Testis (tissue), 2 donors: ENCODE measurements at regions not wholly inside any gene's neighbourhood (a gene's known extent, or its start where the extent isn't known, plus 50 kb on each side); places are given as distances from the start of the nearest gene placed in this dataset.
A peak's percentile ranks its signal among the peaks of the same experiment; 100 is the strongest.

ENCODE experiments used
- DNase-seq: peaks from one replicate; pipeline ENCODE4 v3.0.0-alpha.2; 2019
- H3K27ac ChIP-seq, 2 donors: fragments of 200-600 bp; sonication (generic); one replicate each; pipeline ENCODE4 v1.5.1; 2019
- H3K27me3 ChIP-seq: fragments of 200-600 bp; sonication (generic); one replicate; pipeline ENCODE4 v1.5.1; 2019
- H3K36me3 ChIP-seq: fragments of 200-600 bp; sonication (generic); one replicate; pipeline ENCODE4 v1.5.1; 2017; ENCODE audit warnings: low read depth; ENCODE audit errors: missing control alignments
- H3K4me1 ChIP-seq: fragments of 200-600 bp; sonication (generic); one replicate; pipeline ENCODE4 v1.5.1; 2019
- H3K4me3 ChIP-seq, 2 donors: fragments of 200-600 bp; sonication (generic); one replicate each; pipeline ENCODE4 v1.5.1; 2017 to 2019
- H3K9me3 ChIP-seq: fragments of 200-600 bp; sonication (generic); one replicate; pipeline ENCODE4 v1.5.1; 2017
- POLR2A ChIP-seq: fragments of 450-650 bp; IDR thresholded peaks from one replicate; pipeline ENCODE4 v1.6.1; 2017; ENCODE audit warnings: antibody characterized with exemption, mild to moderate bottlenecking, moderate library complexity
- WGBS, 2 donors: methylation state at CpG; one replicate each; pipeline ENCODE4 v1.1.5; 2018; 5-methylcytosine and 5-hydroxymethylcytosine counted together
- intact Hi-C: fragments of 100-400 bp; cut with DNase I; formaldehyde crosslinking; loops from one replicate; pipeline ENCODE4 v1.15.1; 2023; ENCODE audit warnings: low total_unique reads
- TF ChIP-seq, protein P1 (sequence below), 3 experiments: fragments of 450-650 bp in 2 of 3; fragments of 200-600 bp in 1 of 3; sonication (generic) in 1 of 3; IDR thresholded peaks; one replicate each; pipeline ENCODE4 v1.5.1; 2016 to 2019; ENCODE audit warnings: antibody characterized with exemption in 3 of 3, mild to moderate bottlenecking in 2 of 3, moderate library complexity in 1 of 3

DNA sequence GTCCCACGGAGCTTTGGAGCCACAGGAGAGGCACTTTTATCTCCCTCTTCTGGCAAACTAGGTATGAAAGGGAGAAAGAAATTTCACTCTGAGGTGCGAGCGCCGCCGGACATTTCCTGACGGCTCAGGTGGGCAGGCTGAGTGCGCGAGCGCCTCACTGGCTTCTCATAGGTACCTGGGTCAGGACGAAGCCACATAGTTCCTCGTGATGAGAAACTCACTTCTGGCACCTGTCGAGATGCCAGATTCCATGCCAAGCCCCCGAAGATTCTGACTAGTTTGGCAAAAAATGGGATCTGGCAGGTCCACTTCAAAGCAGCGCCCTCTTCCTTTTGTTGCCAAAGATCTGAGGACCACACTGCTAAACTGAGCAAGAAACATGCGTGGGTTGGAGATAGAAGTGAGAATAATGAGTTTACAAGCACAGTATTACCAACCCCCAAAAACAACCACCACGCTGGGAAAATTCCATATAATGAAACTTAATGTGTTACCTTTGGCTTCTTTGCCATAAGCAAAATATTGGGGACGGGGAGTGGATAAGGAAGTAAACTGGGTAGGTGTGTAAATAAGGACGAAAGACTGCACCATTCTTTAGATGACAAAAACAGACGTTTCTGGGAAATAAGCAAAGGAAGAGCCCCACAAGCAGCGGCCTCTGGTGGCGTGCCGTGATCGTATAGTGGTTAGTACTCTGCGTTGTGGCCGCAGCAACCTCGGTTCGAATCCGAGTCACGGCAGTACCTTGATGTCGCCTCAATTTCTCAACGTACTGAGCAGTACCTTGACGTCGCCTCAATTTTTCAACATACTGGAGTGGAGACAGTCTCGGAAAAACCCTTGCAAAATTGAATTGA is 89.8 kb upstream of the PRSS16 start:
- H3K36me3 ChIP-seq = no peaks in the 10 kb centered on the region
- no peak for TF ChIP-seq POLR2A
- TF ChIP-seq, protein P1, sequence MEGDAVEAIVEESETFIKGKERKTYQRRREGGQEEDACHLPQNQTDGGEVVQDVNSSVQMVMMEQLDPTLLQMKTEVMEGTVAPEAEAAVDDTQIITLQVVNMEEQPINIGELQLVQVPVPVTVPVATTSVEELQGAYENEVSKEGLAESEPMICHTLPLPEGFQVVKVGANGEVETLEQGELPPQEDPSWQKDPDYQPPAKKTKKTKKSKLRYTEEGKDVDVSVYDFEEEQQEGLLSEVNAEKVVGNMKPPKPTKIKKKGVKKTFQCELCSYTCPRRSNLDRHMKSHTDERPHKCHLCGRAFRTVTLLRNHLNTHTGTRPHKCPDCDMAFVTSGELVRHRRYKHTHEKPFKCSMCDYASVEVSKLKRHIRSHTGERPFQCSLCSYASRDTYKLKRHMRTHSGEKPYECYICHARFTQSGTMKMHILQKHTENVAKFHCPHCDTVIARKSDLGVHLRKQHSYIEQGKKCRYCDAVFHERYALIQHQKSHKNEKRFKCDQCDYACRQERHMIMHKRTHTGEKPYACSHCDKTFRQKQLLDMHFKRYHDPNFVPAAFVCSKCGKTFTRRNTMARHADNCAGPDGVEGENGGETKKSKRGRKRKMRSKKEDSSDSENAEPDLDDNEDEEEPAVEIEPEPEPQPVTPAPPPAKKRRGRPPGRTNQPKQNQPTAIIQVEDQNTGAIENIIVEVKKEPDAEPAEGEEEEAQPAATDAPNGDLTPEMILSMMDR (IDR thresholded peaks at IDR 0.05) = peak in 2 of 3 experiments; percentile 13 to 15
- intact Hi-C loops = no loop called here
- H3K27me3 ChIP-seq = no peaks in the 10 kb centered on the region
- H3K27ac ChIP-seq = no peak overlapping the region
- DNase-seq = peak; percentile 84
- peak overlapping the region; percentile 27 to 50 for H3K4me3 ChIP-seq
- no peaks in the 10 kb centered on the region for H3K4me1 ChIP-seq
- WGBS, 2 donors = 1 to 2% methylated on average over 33 to 34 of the region's 34 CpGs
- H3K9me3 ChIP-seq = no peaks in the 10 kb centered on the region

DNA sequence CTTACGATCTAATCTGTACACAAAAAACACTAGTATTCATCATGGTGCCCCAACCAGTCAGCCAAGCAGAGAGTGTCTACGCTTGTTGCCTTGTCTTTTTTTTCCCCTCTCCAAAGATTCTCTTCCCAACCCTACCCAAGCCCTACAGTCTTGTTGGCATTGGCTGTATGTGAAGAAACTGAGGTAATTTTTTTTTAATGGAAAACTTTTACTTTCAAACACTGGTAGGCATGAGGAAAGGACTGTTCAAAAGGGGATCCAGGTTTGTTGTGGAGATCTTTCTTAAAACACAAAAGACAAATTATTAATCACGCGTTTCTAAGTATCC is 89.2 kb upstream of the PRSS16 start:
- intact Hi-C loops = no loop called here
- DNase-seq = no peak
- Histone ChIP-seq H3K27me3 (no peaks in the 10 kb centered on the region), H3K9me3 (no peaks in the 10 kb centered on the region), H3K36me3 (no peaks in the 10 kb centered on the region), H3K27ac (no peak overlapping the region), H3K4me3 (no peak overlapping the region), H3K4me1 (no peaks in the 10 kb centered on the region)
- no peak for TF ChIP-seq POLR2A
- TF ChIP-seq, protein P1 (IDR thresholded peaks at IDR 0.05) = no peak
- 40 to 49% methylated on average over 4 of the region's 4 CpGs for WGBS, 2 donors

DNA sequence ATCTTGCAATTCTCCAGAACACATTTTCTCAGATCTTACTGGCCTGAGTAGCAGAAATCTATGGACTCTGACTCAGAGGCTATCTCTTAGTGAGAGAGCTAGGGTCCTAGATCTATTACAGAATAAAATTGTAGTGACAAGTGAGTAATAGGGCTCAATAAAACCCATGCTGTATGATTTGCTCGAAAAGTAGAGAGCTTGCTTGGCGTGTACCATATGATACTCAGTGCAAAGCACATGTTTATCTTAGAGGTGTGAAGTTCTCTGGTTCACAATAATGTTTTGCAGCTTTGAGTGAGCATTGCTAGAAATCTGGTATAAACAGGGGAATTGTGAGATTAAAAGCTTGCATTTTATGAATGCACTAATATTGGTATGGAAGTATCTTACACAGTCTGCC is 87.8 kb upstream of the PRSS16 start:
- intact Hi-C loops = no loop called here
- no peak for TF ChIP-seq POLR2A
- 89 to 95% methylated on average over 2 of the region's 2 CpGs for WGBS, 2 donors

DNA sequence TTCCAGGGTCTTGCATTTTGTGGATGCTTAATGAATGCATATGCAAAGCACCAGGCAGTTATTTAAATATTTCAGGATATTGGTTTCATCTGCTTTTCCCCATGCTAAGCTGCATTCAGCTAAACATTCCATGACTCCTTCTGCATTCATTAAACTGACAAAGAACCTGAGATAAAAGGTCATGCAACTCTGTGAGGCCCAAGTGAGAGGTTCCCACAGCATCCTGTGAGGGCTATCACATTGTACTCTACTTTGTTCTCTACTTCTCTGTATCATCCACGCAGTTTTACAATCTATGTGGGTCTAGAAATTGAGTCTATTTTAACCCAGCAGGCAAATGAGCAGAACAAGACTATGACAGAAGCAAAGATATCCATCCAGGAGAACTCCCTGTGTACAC is 86.4 kb upstream of the PRSS16 start:
- no peak for DNase-seq
- Histone ChIP-seq H3K9me3 (no peaks in the 10 kb centered on the region), H3K4me1 (no peaks in the 10 kb centered on the region), H3K4me3 (no peak overlapping the region), H3K36me3 (no peaks in the 10 kb centered on the region), H3K27ac (no peak overlapping the region), H3K27me3 (no peaks in the 10 kb centered on the region)
- TF ChIP-seq, protein P1 (IDR thresholded peaks at IDR 0.05) = no peak
- TF ChIP-seq POLR2A = no peak
- intact Hi-C loops = no loop called here
- whole genome bisulfite sequencing, 2 donors = 29 to 30% methylated on average over 1 of the region's 1 CpG

More for the DNA sequence above, 87.8 kb upstream of the PRSS16 start:
- Histone ChIP-seq H3K27ac (no peak overlapping the region), H3K27me3 (no peaks in the 10 kb centered on the region), H3K36me3 (no peaks in the 10 kb centered on the region), H3K4me1 (no peaks in the 10 kb centered on the region), H3K9me3 (no peaks in the 10 kb centered on the region), H3K4me3 (no peak overlapping the region)
- DNase-seq = no peak

DNA sequence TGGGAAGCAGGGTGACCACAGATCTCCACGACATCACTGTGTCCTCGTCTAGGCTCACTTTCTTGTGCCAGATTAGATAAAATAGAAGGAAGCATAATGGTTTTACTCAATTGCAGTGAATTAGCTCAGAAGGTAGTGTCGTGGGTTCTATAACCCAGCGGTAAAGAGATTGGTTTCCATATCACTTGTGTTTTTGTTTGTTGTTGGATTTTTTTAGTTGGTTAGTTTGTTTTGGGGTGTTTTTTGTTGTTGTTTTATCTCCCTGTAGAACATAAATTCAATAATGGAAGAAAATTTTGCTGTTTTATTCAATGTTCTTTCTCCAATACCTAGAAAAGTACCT is 85.9 kb upstream of the PRSS16 start:
- TF ChIP-seq POLR2A = no peak
- TF ChIP-seq, protein P1 (IDR thresholded peaks at IDR 0.05) = no peak
- 46 to 51% methylated on average over 4 of the region's 4 CpGs for WGBS, 2 donors

More for the DNA sequence above, 85.9 kb upstream of the PRSS16 start:
- no peak overlapping the region for H3K27ac ChIP-seq
- DNase-seq = no peak
- no peaks in the 10 kb centered on the region for H3K4me1 ChIP-seq
- H3K27me3 ChIP-seq = no peaks in the 10 kb centered on the region
- no peaks in the 10 kb centered on the region for H3K36me3 ChIP-seq
- intact Hi-C loops = no loop called here
- no peak overlapping the region for H3K4me3 ChIP-seq
- H3K9me3 ChIP-seq = no peaks in the 10 kb centered on the region
